IMR-90 (cell line): ENCODE measurements at regions not wholly inside any gene's neighbourhood (a gene's known extent, or its start where the extent isn't known, plus 50 kb on each side); places are given as distances from the start of the nearest gene placed in this dataset.

Experiments used
- BHLHE40 ChIP-seq: fragments of 150-350 bp; IDR thresholded peaks from 2 replicates; pipeline ENCODE4 v1.6.1; 2016; ENCODE audit warnings: mild to moderate bottlenecking, low read depth, low read length
- CEBPB ChIP-seq: IDR thresholded peaks from 2 replicates; pipeline ENCODE4 v1.6.1; 2012; ENCODE audit warnings: low read depth, low read length, improper control_type of control experiment
- CHD1 ChIP-seq: IDR thresholded peaks from 2 replicates; pipeline ENCODE4 v1.6.1; 2012; ENCODE audit warnings: low read depth, low read length, improper control_type of control experiment
- FOS ChIP-seq: fragments of 150-350 bp; IDR thresholded peaks from 2 replicates; pipeline ENCODE4 v1.6.1; 2016; ENCODE audit warnings: low read depth, low read length
- MAFK ChIP-seq: IDR thresholded peaks from 2 replicates; pipeline ENCODE4 v1.6.1; 2012; ENCODE audit warnings: low read depth, low read length, improper control_type of control experiment
- MAZ ChIP-seq: IDR thresholded peaks from 2 replicates; pipeline ENCODE4 v1.6.1; 2012; ENCODE audit warnings: low read depth, mild to moderate bottlenecking, low read length, improper control_type of control experiment, moderate library complexity, borderline replicate concordance
- MXI1 ChIP-seq: IDR thresholded peaks from 2 replicates; pipeline ENCODE4 v1.6.1; 2012; ENCODE audit warnings: low read depth, mild to moderate bottlenecking, low read length, moderate library complexity, borderline replicate concordance
- NFE2L2 ChIP-seq: fragments of 150-350 bp; IDR thresholded peaks from 2 replicates; pipeline ENCODE4 v1.6.1; 2016; ENCODE audit warnings: low read depth, mild to moderate bottlenecking, low read length
- POLR2A ChIP-seq: IDR thresholded peaks from 2 replicates; pipeline ENCODE4 v1.6.1; 2012; ENCODE audit warnings: mild to moderate bottlenecking, low read depth, low read length
- RAD21 ChIP-seq: IDR thresholded peaks from 2 replicates; pipeline ENCODE4 v1.6.1; 2012; ENCODE audit warnings: low read length, improper control_type of control experiment
- RCOR1 ChIP-seq: IDR thresholded peaks from 2 replicates; pipeline ENCODE4 v1.6.1; 2012; ENCODE audit warnings: mild to moderate bottlenecking, low read length, improper control_type of control experiment; ENCODE audit not compliant: insufficient replicate concordance
- RFX5 ChIP-seq: IDR thresholded peaks from 2 replicates; pipeline ENCODE4 v1.8.0; 2012; ENCODE audit warnings: low read depth, mild to moderate bottlenecking, low read length, moderate library complexity
- SMC3 ChIP-seq: fragments of 150-350 bp; IDR thresholded peaks from 2 replicates; pipeline ENCODE4 v1.6.1; 2016; ENCODE audit warnings: low read depth, mild to moderate bottlenecking, antibody characterized with exemption, low read length, moderate library complexity
- TF ChIP-seq, protein P1 (sequence below): conservative IDR thresholded peaks from 2 replicates; pipeline ENCODE4 v1.5.1; 2012; ENCODE audit warnings: mild to moderate bottlenecking, low read depth, low read length, improper control_type of control experiment

DNA sequence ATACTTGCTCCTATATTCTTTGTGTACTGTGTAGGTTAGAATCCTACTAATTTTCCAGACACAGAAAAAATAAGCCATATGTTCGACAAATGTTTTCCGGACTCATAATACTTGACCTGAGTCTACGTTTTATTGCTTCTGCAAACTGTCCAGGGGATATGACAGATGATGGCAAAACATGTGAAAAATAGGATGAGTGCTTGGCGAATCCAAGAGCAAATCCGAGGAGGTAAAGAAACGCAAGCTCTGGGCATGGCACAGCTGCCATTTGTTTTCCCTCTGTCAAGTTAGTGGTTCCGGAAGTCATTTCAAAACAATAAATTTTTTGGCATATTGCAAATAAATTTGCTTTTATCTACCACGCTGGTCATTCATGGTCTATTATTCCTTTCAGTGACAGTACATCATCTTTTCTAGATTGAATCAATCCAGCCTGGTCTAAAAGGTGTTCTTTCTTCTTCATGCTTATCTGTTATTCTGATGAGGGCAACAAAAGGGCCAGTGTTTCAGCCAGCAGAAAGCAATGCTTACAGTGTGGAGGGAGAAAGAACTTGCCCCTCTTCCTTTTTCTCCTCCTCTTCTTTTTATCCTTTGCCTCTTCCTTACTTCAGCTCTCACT is 476.1 kb upstream of the SOX11 start:
- TF ChIP-seq, protein P1, sequence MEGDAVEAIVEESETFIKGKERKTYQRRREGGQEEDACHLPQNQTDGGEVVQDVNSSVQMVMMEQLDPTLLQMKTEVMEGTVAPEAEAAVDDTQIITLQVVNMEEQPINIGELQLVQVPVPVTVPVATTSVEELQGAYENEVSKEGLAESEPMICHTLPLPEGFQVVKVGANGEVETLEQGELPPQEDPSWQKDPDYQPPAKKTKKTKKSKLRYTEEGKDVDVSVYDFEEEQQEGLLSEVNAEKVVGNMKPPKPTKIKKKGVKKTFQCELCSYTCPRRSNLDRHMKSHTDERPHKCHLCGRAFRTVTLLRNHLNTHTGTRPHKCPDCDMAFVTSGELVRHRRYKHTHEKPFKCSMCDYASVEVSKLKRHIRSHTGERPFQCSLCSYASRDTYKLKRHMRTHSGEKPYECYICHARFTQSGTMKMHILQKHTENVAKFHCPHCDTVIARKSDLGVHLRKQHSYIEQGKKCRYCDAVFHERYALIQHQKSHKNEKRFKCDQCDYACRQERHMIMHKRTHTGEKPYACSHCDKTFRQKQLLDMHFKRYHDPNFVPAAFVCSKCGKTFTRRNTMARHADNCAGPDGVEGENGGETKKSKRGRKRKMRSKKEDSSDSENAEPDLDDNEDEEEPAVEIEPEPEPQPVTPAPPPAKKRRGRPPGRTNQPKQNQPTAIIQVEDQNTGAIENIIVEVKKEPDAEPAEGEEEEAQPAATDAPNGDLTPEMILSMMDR = no peak
- TF ChIP-seq SMC3 = no peak
- TF ChIP-seq POLR2A = no peak
- TF ChIP-seq RFX5 = no peak
- TF ChIP-seq MXI1 = no peak
- TF ChIP-seq CHD1 = no peak
- TF ChIP-seq FOS = no peak
- no peak for TF ChIP-seq MAFK
- no peak for TF ChIP-seq RAD21
- no peak for TF ChIP-seq BHLHE40
- TF ChIP-seq CEBPB = no peak
- TF ChIP-seq MAZ = no peak
- TF ChIP-seq NFE2L2 = no peak
- TF ChIP-seq RCOR1 = no peak
